ENCODE measurements at regions not wholly inside any gene's neighbourhood (a gene's known extent, or its start where the extent isn't known, plus 50 kb on each side); places are given as distances from the start of the nearest gene placed in this dataset.

DNA sequence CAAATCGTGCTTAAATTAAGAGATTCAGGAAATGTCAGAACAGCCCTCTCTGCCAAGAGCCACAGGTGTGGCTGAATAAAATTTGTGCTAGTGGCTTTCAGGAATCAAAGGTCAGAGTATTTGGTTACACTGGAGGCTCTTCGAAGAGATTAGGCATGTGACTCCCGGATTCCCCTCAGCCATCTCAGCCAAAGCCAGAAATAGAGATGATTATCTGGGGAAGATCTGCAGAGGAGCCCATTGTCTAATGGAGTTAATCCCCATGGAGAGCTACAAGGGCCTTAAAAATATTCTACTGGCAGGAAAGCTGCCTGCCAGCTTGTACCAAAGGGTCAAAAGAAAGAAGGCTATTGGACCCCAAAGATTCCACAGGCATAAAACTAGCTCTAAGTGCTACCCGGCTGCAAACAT, 1259.5 kb downstream of the TBC1D22A start:
- TF ChIP-seq MXI1 (IDR thresholded peaks at IDR 0.05; ENCODE audit: borderline replicate concordance, low read depth, low read length) (no peak), SMC3 (IDR thresholded peaks at IDR 0.05; ENCODE audit: low read depth, low read length) (no peak), CEBPB (IDR thresholded peaks at IDR 0.05; ENCODE audit: low read depth, low read length) (no peak), CHD1 (IDR thresholded peaks at IDR 0.05; ENCODE audit: low read depth, low read length) (no peak), NFE2L2 (IDR thresholded peaks at IDR 0.05; ENCODE audit: low read depth, low read length) (no peak), BHLHE40 (IDR thresholded peaks at IDR 0.05; ENCODE audit: low read depth, low read length) (no peak), MAZ (IDR thresholded peaks at IDR 0.05; ENCODE audit: borderline replicate concordance, low read depth, low read length) (no peak), MAFK (IDR thresholded peaks at IDR 0.05; ENCODE audit: low read depth, low read length) (no peak), RCOR1 (IDR thresholded peaks at IDR 0.05; ENCODE audit: insufficient replicate concordance, low read length) (no peak), POLR2A (IDR thresholded peaks at IDR 0.05; ENCODE audit: low read depth, low read length) (no peak)
- no peak overlapping the region for H4K5ac ChIP-seq (ENCODE audit: low read depth, low read length)
- no peaks in the 10 kb centered on the region for H3K36me3 ChIP-seq (ENCODE audit: control insufficient read depth, insufficient read depth, low read length)
- H4K20me1 ChIP-seq (ENCODE audit: insufficient read depth, low read length): no peaks in the 10 kb centered on the region
- no peak for DNase-seq
- in situ Hi-C loops (cut with MboI; ENCODE audit: low sequenced_read_pairs) (no loop called here), intact Hi-C loops (cut with micrococcal nuclease) (no loop called here), dilution Hi-C loops (cut with HindIII; ENCODE audit: low sequenced_read_pairs, unreplicated experiment) (no loop called here)
- POLR2A ChIA-PET (ENCODE audit: unreplicated experiment): no interaction called here
- H2BK5ac ChIP-seq (ENCODE audit: low read depth, low read length, poor library complexity, severe bottlenecking): no peak overlapping the region
- CTCF ChIA-PET: interaction anchor here (0.6 kb wide), 1 partner anchor 609 kb away, joined by 3 read pairs; no protein-coding TSS in a partner anchor
- no peak for ATAC-seq (ENCODE audit: low read depth)
- H3K79me1 ChIP-seq (ENCODE audit: low read depth in 1 of 2, low read length in 2 of 2): no peaks in the 10 kb centered on the region
- no peaks in the 10 kb centered on the region for H3K9me1 ChIP-seq (ENCODE audit: insufficient read depth, low read length)
- no peaks in the 10 kb centered on the region for H3K27me3 ChIP-seq (ENCODE audit: control insufficient read depth, insufficient read depth, low read length)
- H2BK15ac ChIP-seq (ENCODE audit: low read depth, low read length): no peak overlapping the region
- H4K8ac ChIP-seq (ENCODE audit: low read depth in 2 of 2, low read length in 2 of 2): no peak overlapping the region
- no peaks in the 10 kb centered on the region for H3K4me1 ChIP-seq (ENCODE audit: control insufficient read depth, insufficient read depth, low read length)
- H2AK9ac ChIP-seq (replicated peaks; ENCODE audit: low read depth, low read length, poor library complexity): no peak overlapping the region
- H4K91ac ChIP-seq (ENCODE audit: insufficient read depth, low read depth, low read length): no peak overlapping the region
- no peak overlapping the region for H3K4ac ChIP-seq (ENCODE audit: low read depth, low read length)
- H3K27ac ChIP-seq (ENCODE audit: insufficient read depth, low read length): no peak overlapping the region
- no peak overlapping the region for H3K9ac ChIP-seq (ENCODE audit: low read depth, low read length)
- H3K18ac ChIP-seq (ENCODE audit: low read depth, low read length): no peak overlapping the region
- no peak overlapping the region for H2AK5ac ChIP-seq (ENCODE audit: low read depth, low read length)
- no peak overlapping the region for H3K4me3 ChIP-seq (ENCODE audit: insufficient read depth, low read depth, low read length)
- no peak overlapping the region for H3K4me2 ChIP-seq (ENCODE audit: low read depth, low read length)
- no peak overlapping the region for H3K23ac ChIP-seq (ENCODE audit: low read depth, low read length)
- H2BK120ac ChIP-seq (ENCODE audit: low read depth, low read length): no peak overlapping the region
- peaks cover 34% of the 10 kb centered on the region for H3K9me3 ChIP-seq (ENCODE audit: control insufficient read depth, insufficient read depth, low read length)
- no peak overlapping the region for H2BK20ac ChIP-seq (ENCODE audit: low read depth, low read length)
- no peak overlapping the region for H3K56ac ChIP-seq (ENCODE audit: extremely low read depth, insufficient read depth, low read length)
- H3K14ac ChIP-seq (replicated peaks; ENCODE audit: low read depth, low read length): no peak overlapping the region
- H2AFZ ChIP-seq (replicated peaks; ENCODE audit: low read length, poor library complexity): no peak overlapping the region
- BruUV-seq (replicated peaks): no TSS peak
- 100% methylated on average over 1 of the region's 4 CpGs; no CpG with 5 or more reads in 1 of the 2 experiments for WGBS, 2 experiments (ENCODE audit: extremely low coverage in 2 of 2, insufficient read length in 1 of 2)

Data from IMR-90 (cell line).